Karpas-422 (cell line): ENCODE measurements at regions not wholly inside any gene's neighbourhood (a gene's known extent, or its start where the extent isn't known, plus 50 kb on each side); places are given as distances from the start of the nearest gene placed in this dataset.

Experiments used
- DNase-seq: peaks from one replicate; pipeline ENCODE4 v3.0.0-alpha.2; 2015
- H2AFZ ChIP-seq: fragments of 200-600 bp; sonication (generic); 2 replicates; pipeline ENCODE4 v1.6.1; 2014; ENCODE audit warnings: antibody characterized with exemption, low read length, mixed read lengths
- H3K27ac ChIP-seq: fragments of 200-600 bp; sonication (generic); 2 replicates; pipeline ENCODE4 v1.5.1; 2014; ENCODE audit warnings: mild to moderate bottlenecking, low read length, moderate library complexity
- H3K27me3 ChIP-seq: fragments of 200-600 bp; sonication (generic); 2 replicates; pipeline ENCODE4 v1.6.1; 2014; ENCODE audit warnings: low read length, mixed read lengths
- H3K36me3 ChIP-seq: fragments of 200-600 bp; sonication (generic); 2 replicates; pipeline ENCODE4 v1.6.1; 2014; ENCODE audit warnings: low read length, mixed read lengths; ENCODE audit not compliant: insufficient read depth
- H3K4me1 ChIP-seq: fragments of 200-600 bp; sonication (generic); 2 replicates; pipeline ENCODE4 v1.6.1; 2014; ENCODE audit warnings: mild to moderate bottlenecking, low read length, mixed read lengths
- H3K4me2 ChIP-seq: fragments of 200-600 bp; sonication (generic); 2 replicates; pipeline ENCODE4 v1.6.1; 2014; ENCODE audit warnings: low read length, low read depth, mild to moderate bottlenecking; ENCODE audit not compliant: poor library complexity, severe bottlenecking
- H3K4me3 ChIP-seq: fragments of 200-600 bp; sonication (generic); 2 replicates; pipeline ENCODE4 v1.5.1; 2014; ENCODE audit warnings: mild to moderate bottlenecking, antibody characterized with exemption, low read length, mixed read lengths
- H3K79me2 ChIP-seq: fragments of 200-600 bp; sonication (generic); 2 replicates; pipeline ENCODE4 v1.6.1; 2014; ENCODE audit warnings: mild to moderate bottlenecking, low read length, mixed read lengths
- H3K9ac ChIP-seq: fragments of 200-600 bp; sonication (generic); 2 replicates; pipeline ENCODE4 v1.6.0; 2014; ENCODE audit warnings: low read length
- H3K9me2 ChIP-seq: fragments of 200-600 bp; sonication (generic), shearing (Covaris generic); replicated peaks from 2 replicates; pipeline ENCODE4 v1.6.0; 2014; ENCODE audit warnings: mild to moderate bottlenecking, low read length, moderate library complexity; ENCODE audit not compliant: insufficient read depth
- H3K9me3 ChIP-seq: fragments of 300-700, 200-600 bp; sonication (generic); 2 replicates; pipeline ENCODE4 v1.6.1; 2014; ENCODE audit warnings: low read length, mixed read lengths
- H4K20me1 ChIP-seq: fragments of 200-600 bp; sonication (generic); 2 replicates; pipeline ENCODE4 v1.6.1; 2014; ENCODE audit warnings: mild to moderate bottlenecking, antibody characterized with exemption, low read length, low read depth; ENCODE audit not compliant: insufficient read depth

DNA sequence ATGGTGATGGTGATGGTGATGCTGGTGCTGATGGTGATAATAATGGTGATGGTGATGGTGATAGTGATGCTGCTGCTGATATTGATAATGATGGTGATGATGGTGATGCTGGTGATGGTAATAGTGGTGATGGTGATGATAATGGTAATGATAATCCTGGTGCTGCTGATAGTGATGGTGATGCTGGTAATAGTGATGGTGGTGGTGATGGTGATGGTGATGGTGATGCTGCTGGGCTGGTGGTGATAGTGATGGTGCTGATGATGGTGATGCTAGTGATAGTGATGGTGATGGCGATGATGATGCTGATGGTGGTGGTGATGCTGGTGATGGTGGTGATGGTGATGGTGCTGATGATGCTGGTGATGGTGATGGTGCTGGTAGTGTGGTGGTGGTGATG lies 58.4 kb upstream of the IGSF21 start:
- H3K79me2 ChIP-seq, result no peaks in the 10 kb centered on the region
- H2AFZ ChIP-seq, result no peak overlapping the region
- no peaks in the 10 kb centered on the region; the same call in 1 of the 2 replicates for H3K9me3 ChIP-seq
- H3K9me2 ChIP-seq, result no peaks in the 10 kb centered on the region
- DNase-seq, result no peak
- H3K9ac ChIP-seq, result no peak overlapping the region
- no peak overlapping the region for H3K4me3 ChIP-seq
- H3K36me3 ChIP-seq, result no peaks in the 10 kb centered on the region; the same call in 1 of the 2 replicates
- peaks cover 19% of the 10 kb centered on the region for H3K4me1 ChIP-seq
- no peak overlapping the region for H3K27ac ChIP-seq
- no peaks in the 10 kb centered on the region for H3K27me3 ChIP-seq
- H3K4me2 ChIP-seq, result no peak overlapping the region
- no peaks in the 10 kb centered on the region for H4K20me1 ChIP-seq

GRCh38 chr1:18052671-18053070 lies 54.9 kb upstream of the IGSF21 start:
- Histone ChIP-seq H3K4me3 (no peak overlapping the region), H3K79me2 (no peaks in the 10 kb centered on the region), H3K27me3 (no peaks in the 10 kb centered on the region), H3K4me2 (no peak overlapping the region), H3K9ac (no peak overlapping the region), H3K36me3 (no peaks in the 10 kb centered on the region), H4K20me1 (no peaks in the 10 kb centered on the region), H3K4me1 (no peaks in the 10 kb centered on the region), H2AFZ (no peak overlapping the region), H3K9me2 (no peaks in the 10 kb centered on the region), H3K9me3 (no peaks in the 10 kb centered on the region; the same call in 1 of the 2 replicates), H3K27ac (no peak overlapping the region)
- no peak for DNase-seq

GRCh38 chr1:18055156-18055555 lies 52.4 kb upstream of the IGSF21 start:
- no peaks in the 10 kb centered on the region for H3K9me2 ChIP-seq
- no peak for DNase-seq
- H3K9me3 ChIP-seq, result no peaks in the 10 kb centered on the region
- H3K9ac ChIP-seq, result no peak overlapping the region
- no peaks in the 10 kb centered on the region for H4K20me1 ChIP-seq
- H3K27ac ChIP-seq, result no peak overlapping the region
- H3K79me2 ChIP-seq, result no peaks in the 10 kb centered on the region
- H3K4me3 ChIP-seq, result no peak overlapping the region
- no peak overlapping the region for H2AFZ ChIP-seq
- no peaks in the 10 kb centered on the region for H3K4me1 ChIP-seq
- H3K27me3 ChIP-seq, result no peaks in the 10 kb centered on the region
- H3K36me3 ChIP-seq, result no peaks in the 10 kb centered on the region
- no peak overlapping the region for H3K4me2 ChIP-seq

DNA sequence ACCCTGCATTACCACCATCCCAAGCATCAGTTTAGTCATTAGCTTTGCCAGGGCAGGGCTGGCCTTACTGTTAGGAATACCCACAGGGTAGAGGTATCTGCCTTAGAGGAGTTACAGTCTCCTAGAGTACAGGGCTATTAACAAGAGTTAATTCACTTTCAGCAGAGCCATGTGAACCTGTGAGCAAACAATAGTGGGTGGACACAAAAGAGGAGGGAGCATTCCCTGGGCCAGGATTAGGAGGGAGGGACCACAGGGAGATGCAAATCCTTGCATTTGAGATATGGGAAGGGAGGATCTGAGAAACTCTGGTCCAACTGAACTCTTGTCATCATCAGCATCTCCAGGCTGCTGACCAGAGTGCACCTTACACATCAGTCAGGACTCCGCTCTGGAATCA lies 51.1 kb upstream of the IGSF21 start:
- Histone ChIP-seq H3K4me3 (no peak overlapping the region), H3K4me2 (no peak overlapping the region), H2AFZ (no peak overlapping the region)

GRCh38 chr1:18057623-18058022 lies 50.0 kb upstream of the IGSF21 start:
- Histone ChIP-seq H3K27ac (no peak overlapping the region), H4K20me1 (no peaks in the 10 kb centered on the region), H3K4me2 (no peak overlapping the region), H3K4me1 (no peaks in the 10 kb centered on the region), H2AFZ (no peak overlapping the region), H3K27me3 (no peaks in the 10 kb centered on the region), H3K79me2 (no peaks in the 10 kb centered on the region), H3K9me2 (no peaks in the 10 kb centered on the region), H3K9me3 (no peaks in the 10 kb centered on the region), H3K36me3 (no peaks in the 10 kb centered on the region), H3K4me3 (no peak overlapping the region), H3K9ac (no peak overlapping the region)
- no peak for DNase-seq

More for the DNA sequence above, 51.1 kb upstream of the IGSF21 start:
- no peaks in the 10 kb centered on the region for H3K9me2 ChIP-seq
- no peaks in the 10 kb centered on the region for H4K20me1 ChIP-seq
- no peaks in the 10 kb centered on the region for H3K9me3 ChIP-seq
- H3K27ac ChIP-seq, result no peak overlapping the region
- H3K4me1 ChIP-seq, result no peaks in the 10 kb centered on the region
- no peaks in the 10 kb centered on the region for H3K79me2 ChIP-seq
- DNase-seq, result no peak
- H3K36me3 ChIP-seq, result no peaks in the 10 kb centered on the region
- H3K9ac ChIP-seq, result no peak overlapping the region
- H3K27me3 ChIP-seq, result no peaks in the 10 kb centered on the region
